Breast epithelium (tissue), 4 donors: ENCODE measurements at regions not wholly inside any gene's neighbourhood (a gene's known extent, or its start where the extent isn't known, plus 50 kb on each side); places are given as distances from the start of the nearest gene placed in this dataset.

Experiments used
- DNase-seq, 2 donors: peaks; one replicate each; pipeline ENCODE4 v3.0.0-alpha.2; 2019; ENCODE audit warnings: low spot score in 2 of 2
- H3K27ac ChIP-seq, 2 donors: fragments of 200-600 bp; sonication (generic) in 1 of 2; one replicate each; pipeline ENCODE4 v1.5.1; 2016 to 2019; ENCODE audit warnings: mild to moderate bottlenecking in 1 of 2
- H3K27me3 ChIP-seq, 2 donors: fragments of 200-600 bp; sonication (generic) in 1 of 2; one replicate each; pipeline versions ENCODE4 v1.5.1 to v1.6.0; 2017 to 2019; ENCODE audit warnings: control low read depth in 1 of 2, mild to moderate bottlenecking in 1 of 2
- H3K36me3 ChIP-seq: fragments of 200-600 bp; one replicate; pipeline ENCODE4 v1.5.1; 2019
- H3K4me1 ChIP-seq, 2 donors: fragments of 200-600 bp; sonication (generic); one replicate each; pipeline ENCODE4 v1.5.1; 2016 to 2019; ENCODE audit warnings: control low read depth in 1 of 2
- H3K4me3 ChIP-seq, 3 donors: fragments of 200-600 bp; sonication (generic); 1 replicate in 2 of 3; 2 replicates in 1 of 3; pipeline ENCODE4 v1.5.1; 2016 to 2019; ENCODE audit warnings: mild to moderate bottlenecking in 3 of 3, moderate library complexity in 2 of 3
- H3K9me3 ChIP-seq, 2 donors: fragments of 200-600 bp; sonication (generic) in 1 of 2; one replicate each; pipeline ENCODE4 v1.5.1; 2016 to 2019; ENCODE audit warnings: control low read depth in 1 of 2
- POLR2A ChIP-seq: fragments of 450-650 bp; IDR thresholded peaks from one replicate; pipeline ENCODE4 v1.6.1; 2016; ENCODE audit warnings: antibody characterized with exemption, mild to moderate bottlenecking, moderate library complexity
- POLR2AphosphoS5 ChIP-seq, 3 donors: sonication (generic); formaldehyde crosslinking; IDR thresholded peaks; one replicate each; pipeline ENCODE4 v1.6.1; 2017; ENCODE audit warnings: antibody characterized with exemption in 3 of 3
- intact Hi-C: fragments of 100-400 bp; cut with DNase I; formaldehyde crosslinking; loops from one replicate; pipeline ENCODE4 v1.15.1; 2023; ENCODE audit warnings: low total_unique reads
- TF ChIP-seq, protein P1 (sequence below), 3 donors: fragments of 450-650 bp; IDR thresholded peaks; one replicate each; pipeline ENCODE4 v1.5.1; 2016 to 2017; ENCODE audit warnings: antibody characterized with exemption in 3 of 3, mild to moderate bottlenecking in 3 of 3, moderate library complexity in 3 of 3

DNA sequence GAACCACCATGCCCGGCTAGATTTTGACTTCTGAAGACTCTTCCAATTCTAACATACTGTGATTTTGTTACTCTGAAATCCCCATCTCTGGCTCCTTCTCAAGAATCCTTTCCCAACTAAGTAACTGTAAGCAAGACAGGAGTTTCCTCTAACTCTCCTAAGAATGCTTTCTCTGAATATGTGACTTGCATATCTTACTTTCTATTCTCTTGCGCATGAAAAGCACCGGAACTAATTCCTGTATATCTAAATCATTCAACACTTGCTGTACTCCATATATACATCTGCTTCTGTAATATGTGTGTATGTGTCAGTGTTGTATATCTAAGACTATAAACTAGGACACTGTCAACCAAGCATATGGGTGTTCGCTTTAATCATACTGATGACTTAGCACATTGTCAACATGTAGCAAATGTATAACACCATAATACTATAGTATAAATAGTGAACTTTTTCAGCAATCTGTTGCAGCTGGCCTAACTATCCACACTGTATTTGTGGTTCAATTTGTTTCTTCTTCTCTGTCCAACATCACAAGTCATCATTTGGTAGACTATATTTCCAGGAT is 108.1 kb upstream of the PRDM1 start:
- no peaks in the 10 kb centered on the region for H3K4me1 ChIP-seq
- no peak overlapping the region for H3K4me3 ChIP-seq
- peaks cover 0 to 4% of the 10 kb centered on the region in 2 donors for H3K9me3 ChIP-seq
- H3K36me3 ChIP-seq = no peaks in the 10 kb centered on the region
- no peak overlapping the region for H3K27ac ChIP-seq
- peaks cover 0 to 7% of the 10 kb centered on the region in 2 donors for H3K27me3 ChIP-seq
- intact Hi-C loops = no loop called here
- DNase-seq = no peak
- TF ChIP-seq, protein P1, sequence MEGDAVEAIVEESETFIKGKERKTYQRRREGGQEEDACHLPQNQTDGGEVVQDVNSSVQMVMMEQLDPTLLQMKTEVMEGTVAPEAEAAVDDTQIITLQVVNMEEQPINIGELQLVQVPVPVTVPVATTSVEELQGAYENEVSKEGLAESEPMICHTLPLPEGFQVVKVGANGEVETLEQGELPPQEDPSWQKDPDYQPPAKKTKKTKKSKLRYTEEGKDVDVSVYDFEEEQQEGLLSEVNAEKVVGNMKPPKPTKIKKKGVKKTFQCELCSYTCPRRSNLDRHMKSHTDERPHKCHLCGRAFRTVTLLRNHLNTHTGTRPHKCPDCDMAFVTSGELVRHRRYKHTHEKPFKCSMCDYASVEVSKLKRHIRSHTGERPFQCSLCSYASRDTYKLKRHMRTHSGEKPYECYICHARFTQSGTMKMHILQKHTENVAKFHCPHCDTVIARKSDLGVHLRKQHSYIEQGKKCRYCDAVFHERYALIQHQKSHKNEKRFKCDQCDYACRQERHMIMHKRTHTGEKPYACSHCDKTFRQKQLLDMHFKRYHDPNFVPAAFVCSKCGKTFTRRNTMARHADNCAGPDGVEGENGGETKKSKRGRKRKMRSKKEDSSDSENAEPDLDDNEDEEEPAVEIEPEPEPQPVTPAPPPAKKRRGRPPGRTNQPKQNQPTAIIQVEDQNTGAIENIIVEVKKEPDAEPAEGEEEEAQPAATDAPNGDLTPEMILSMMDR (IDR thresholded peaks at IDR 0.05) = no peak
- TF ChIP-seq POLR2AphosphoS5 (IDR thresholded peaks at IDR 0.05) (no peak), POLR2A (no peak)

DNA sequence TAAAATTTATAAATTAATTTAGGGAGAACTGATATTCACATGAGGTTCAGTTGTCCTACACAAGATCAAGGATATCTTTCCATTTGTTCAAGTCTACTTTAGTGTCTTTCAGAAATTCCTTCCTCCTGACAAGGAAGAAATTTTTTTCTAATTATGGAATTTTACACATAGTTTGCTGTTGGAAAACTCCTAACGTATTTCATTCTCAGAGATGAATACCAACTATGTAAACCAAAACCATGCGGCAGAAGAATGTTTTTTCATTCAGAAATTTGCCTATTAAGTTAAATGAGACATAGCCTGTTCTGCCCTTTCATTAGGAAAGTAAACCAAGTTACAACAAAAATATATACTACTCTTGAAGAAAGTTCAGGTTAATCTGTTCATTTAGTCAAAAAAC is 111.2 kb upstream of the PRDM1 start:
- intact Hi-C loops = no loop called here

DNA sequence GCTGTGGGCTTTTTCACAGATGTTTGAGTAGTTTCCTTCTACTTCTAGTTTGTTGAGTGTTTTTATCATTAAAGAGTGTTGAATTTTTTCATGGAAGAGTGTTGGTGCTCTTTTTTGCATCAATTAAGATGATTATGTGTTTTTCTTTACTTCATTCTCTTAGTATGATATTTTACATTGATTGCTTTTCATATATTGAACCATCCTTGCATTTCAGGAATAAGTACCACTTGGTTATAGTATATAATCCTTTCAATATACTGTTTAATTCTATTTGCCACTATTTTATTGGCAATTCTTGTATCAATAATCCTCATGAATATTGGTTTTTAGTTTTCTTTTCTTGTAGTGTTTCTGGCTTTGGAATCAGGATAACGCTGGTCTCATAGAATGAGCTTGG is 113.7 kb upstream of the PRDM1 start:
- no peaks in the 10 kb centered on the region for H3K36me3 ChIP-seq
- TF ChIP-seq POLR2AphosphoS5 (IDR thresholded peaks at IDR 0.05) = no peak
- TF ChIP-seq, protein P1 (IDR thresholded peaks at IDR 0.05) = no peak
- no peak for DNase-seq
- H3K4me1 ChIP-seq = no peaks in the 10 kb centered on the region
- no peak overlapping the region for H3K27ac ChIP-seq
- H3K27me3 ChIP-seq = no peaks in the 10 kb centered on the region
- peaks cover 0 to 18% of the 10 kb centered on the region in 2 donors for H3K9me3 ChIP-seq
- intact Hi-C loops = no loop called here
- H3K4me3 ChIP-seq = no peak overlapping the region

More for the DNA sequence above, 111.2 kb upstream of the PRDM1 start:
- TF ChIP-seq, protein P1 (IDR thresholded peaks at IDR 0.05) = no peak
- TF ChIP-seq POLR2A (no peak), POLR2AphosphoS5 (IDR thresholded peaks at IDR 0.05) (no peak)
- DNase-seq = no peak
- no peak overlapping the region for H3K4me3 ChIP-seq
- H3K27me3 ChIP-seq = no peaks in the 10 kb centered on the region
- no peak overlapping the region for H3K27ac ChIP-seq
- no peaks in the 10 kb centered on the region for H3K36me3 ChIP-seq
- no peaks in the 10 kb centered on the region for H3K4me1 ChIP-seq
- H3K9me3 ChIP-seq = peaks cover 0 to 18% of the 10 kb centered on the region in 2 donors

GRCh38 chr6:105968603-105969333 is 117.4 kb upstream of the PRDM1 start:
- H3K27me3 ChIP-seq = no peaks in the 10 kb centered on the region
- no peak for DNase-seq
- H3K36me3 ChIP-seq = no peaks in the 10 kb centered on the region
- TF ChIP-seq, protein P1 (IDR thresholded peaks at IDR 0.05) = no peak
- intact Hi-C loops = no loop called here
- no peaks in the 10 kb centered on the region for H3K4me1 ChIP-seq
- peaks cover 0 to 18% of the 10 kb centered on the region in 2 donors for H3K9me3 ChIP-seq
- H3K27ac ChIP-seq = no peak overlapping the region
- H3K4me3 ChIP-seq = no peak overlapping the region

DNA sequence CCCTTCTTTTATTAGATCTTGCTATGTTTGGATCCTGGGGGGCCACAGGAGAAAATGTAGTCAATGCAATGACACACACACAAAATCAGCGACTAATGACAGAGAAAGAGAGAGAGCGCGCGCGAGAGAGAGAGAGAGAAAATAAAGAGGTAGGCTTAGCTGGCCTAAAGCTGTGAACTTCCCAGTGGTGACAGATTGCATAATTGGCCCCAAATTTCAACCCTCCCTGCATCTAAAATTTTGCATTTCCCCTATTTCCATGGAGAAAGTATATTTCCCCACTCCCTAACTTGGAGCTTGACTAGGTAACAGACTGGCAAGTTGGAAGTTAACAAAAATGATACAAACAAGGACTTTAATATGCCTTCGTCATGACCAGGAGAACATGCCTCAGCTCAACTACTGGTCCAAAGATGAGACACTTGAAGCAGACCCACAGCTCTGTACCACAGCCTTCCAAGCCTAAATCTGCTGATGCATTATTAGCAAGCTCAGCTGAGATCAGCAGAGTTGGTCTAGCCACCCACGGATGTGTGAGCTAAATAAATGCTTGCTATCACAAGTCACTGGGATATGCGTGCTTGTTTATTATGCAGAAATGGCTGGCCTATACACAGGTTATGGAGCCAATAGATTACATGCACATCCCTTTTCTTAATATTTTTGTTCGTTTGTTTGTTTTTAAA is 118.1 kb upstream of the PRDM1 start:
- intact Hi-C loops = no loop called here
- peaks cover 0 to 14% of the 10 kb centered on the region in 2 donors for H3K9me3 ChIP-seq
- no peak for TF ChIP-seq POLR2A
- TF ChIP-seq, protein P1 (IDR thresholded peaks at IDR 0.05) = no peak
- no peak for TF ChIP-seq POLR2AphosphoS5 (IDR thresholded peaks at IDR 0.05)
- no peaks in the 10 kb centered on the region for H3K4me1 ChIP-seq
- no peak overlapping the region for H3K4me3 ChIP-seq
- H3K36me3 ChIP-seq = no peaks in the 10 kb centered on the region
- DNase-seq = no peak
- no peak overlapping the region for H3K27ac ChIP-seq
- no peaks in the 10 kb centered on the region for H3K27me3 ChIP-seq
